ENCODE measurements at regions not wholly inside any gene's neighbourhood (a gene's known extent, or its start where the extent isn't known, plus 50 kb on each side); places are given as distances from the start of the nearest gene placed in this dataset.

- DNase-seq (ENCODE audit: extremely low read depth, low read depth), result no peak
- no peak overlapping the region for H3K4me3 ChIP-seq (replicated peaks; ENCODE audit: low read depth, low read length)
- no peak for TF ChIP-seq CTCF (IDR thresholded peaks at IDR 0.05; ENCODE audit: low read depth, low read length, missing control alignments)
Observed at GRCh38 chr6:22436134-22436533, 133.2 kb upstream of the HDGFL1 start.

GRCh38 chr6:22437665-22438064 lies 131.7 kb upstream of the HDGFL1 start:
- no peak for DNase-seq (ENCODE audit: extremely low read depth, low read depth)
- no peak overlapping the region for H3K4me3 ChIP-seq (replicated peaks; ENCODE audit: low read depth, low read length)
- no peak for TF ChIP-seq CTCF (IDR thresholded peaks at IDR 0.05; ENCODE audit: low read depth, low read length, missing control alignments)

- no peak for TF ChIP-seq CTCF (IDR thresholded peaks at IDR 0.05; ENCODE audit: low read depth, low read length, missing control alignments)
- no peak overlapping the region for H3K4me3 ChIP-seq (replicated peaks; ENCODE audit: low read depth, low read length)
- peak; percentile 7 for DNase-seq (ENCODE audit: extremely low read depth, low read depth)
Observed at GRCh38 chr6:22442826-22443225, 126.5 kb upstream of the HDGFL1 start.

GRCh38 chr6:22444330-22444729 lies 125.0 kb upstream of the HDGFL1 start:
- no peak for DNase-seq (ENCODE audit: extremely low read depth, low read depth)
- TF ChIP-seq CTCF (IDR thresholded peaks at IDR 0.05; ENCODE audit: low read depth, low read length, missing control alignments), result no peak
- no peak overlapping the region for H3K4me3 ChIP-seq (replicated peaks; ENCODE audit: low read depth, low read length)

GRCh38 chr6:22445946-22446345 lies 123.4 kb upstream of the HDGFL1 start:
- DNase-seq (ENCODE audit: extremely low read depth, low read depth), result no peak
- TF ChIP-seq CTCF (IDR thresholded peaks at IDR 0.05; ENCODE audit: low read depth, low read length, missing control alignments), result no peak

GRCh38 chr6:22447249-22448196 lies 121.8 kb upstream of the HDGFL1 start:
- no peak overlapping the region for H3K4me3 ChIP-seq (replicated peaks; ENCODE audit: low read depth, low read length)
- TF ChIP-seq CTCF (IDR thresholded peaks at IDR 0.05; ENCODE audit: low read depth, low read length, missing control alignments), result no peak
- DNase-seq (ENCODE audit: extremely low read depth, low read depth), result no peak

More at GRCh38 chr6:22445946-22446345, 123.4 kb upstream of the HDGFL1 start:
- no peak overlapping the region for H3K4me3 ChIP-seq (replicated peaks; ENCODE audit: low read depth, low read length)

Data from HFF-Myc (cell line).